GM19438 (cell line): ENCODE measurements at regions not wholly inside any gene's neighbourhood (a gene's known extent, or its start where the extent isn't known, plus 50 kb on each side); places are given as distances from the start of the nearest gene placed in this dataset.

Source experiments
- ATAC-seq: cut with Tn5 transposase; IDR thresholded peaks from one replicate; pipeline ENCODE4 v1.9.1; 2021; ENCODE audit warnings: low read depth; ENCODE audit not compliant: unreplicated experiment

DNA sequence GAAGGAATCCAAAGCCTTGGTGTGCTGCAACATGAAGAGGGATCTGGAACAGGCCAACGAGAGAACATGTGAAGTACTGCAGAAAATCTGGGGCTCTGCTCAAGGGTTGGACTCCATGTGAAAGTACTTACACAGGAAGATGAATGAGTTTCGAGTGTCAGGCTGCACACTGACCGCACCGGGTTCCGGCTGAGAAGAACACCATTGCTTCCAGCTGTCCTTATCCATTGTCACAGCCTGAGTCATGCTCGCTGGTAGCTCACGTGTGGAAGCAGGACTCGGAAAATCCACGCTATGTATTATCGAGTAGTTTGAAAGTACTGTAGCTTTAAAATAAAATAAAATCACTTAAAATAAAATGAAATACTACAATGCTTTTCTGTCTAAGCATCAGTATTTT, 50.4 kb upstream of the TBL1X start:
- no peak for ATAC-seq
